H9 (cell line): ENCODE measurements at regions not wholly inside any gene's neighbourhood (a gene's known extent, or its start where the extent isn't known, plus 50 kb on each side); places are given as distances from the start of the nearest gene placed in this dataset.

ENCODE experiments used
- DNase-seq: peaks from one replicate; pipeline ENCODE4 v3.0.0-alpha.2; 2017
- H2AFZ ChIP-seq: one replicate; pipeline ENCODE4 v1.6.1; 2013; ENCODE audit warnings: mild to moderate bottlenecking, low read length, control low read depth, moderate library complexity
- H2AK5ac ChIP-seq: 2 replicates; pipeline ENCODE4 v1.6.1; 2013; ENCODE audit warnings: low read length, control low read depth, mixed read lengths; ENCODE audit not compliant: insufficient read length
- H2BK120ac ChIP-seq: one replicate; pipeline ENCODE4 v1.6.1; 2013; ENCODE audit warnings: low read depth, mild to moderate bottlenecking, low read length, control low read depth, inconsistent platforms; ENCODE audit not compliant: poor library complexity, severe bottlenecking
- H2BK12ac ChIP-seq: 2 replicates; pipeline ENCODE4 v1.6.1; 2013; ENCODE audit warnings: low read length, control low read depth, mixed read lengths, low read depth; ENCODE audit not compliant: insufficient read length
- H2BK15ac ChIP-seq: 2 replicates; pipeline ENCODE4 v1.6.1; 2013; ENCODE audit warnings: low read depth, low read length, control low read depth
- H2BK20ac ChIP-seq: one replicate; pipeline ENCODE4 v1.6.1; 2013; ENCODE audit warnings: low read depth, mild to moderate bottlenecking, low read length, control low read depth, inconsistent platforms; ENCODE audit not compliant: poor library complexity, severe bottlenecking
- H2BK5ac ChIP-seq: 2 replicates; pipeline ENCODE4 v1.6.1; 2013; ENCODE audit warnings: low read length, control low read depth, mixed read lengths; ENCODE audit not compliant: insufficient read length
- H3K14ac ChIP-seq: 2 replicates; pipeline ENCODE4 v1.6.1; 2013; ENCODE audit warnings: low read length, control low read depth; ENCODE audit not compliant: insufficient read depth
- H3K18ac ChIP-seq: 2 replicates; pipeline ENCODE4 v1.6.1; 2013; ENCODE audit warnings: low read depth, mild to moderate bottlenecking, mixed read lengths, low read length, control low read depth; ENCODE audit not compliant: insufficient read length
- H3K23ac ChIP-seq: 2 replicates; pipeline ENCODE4 v1.6.1; 2013; ENCODE audit warnings: low read length, control low read depth, mixed read lengths, low read depth; ENCODE audit not compliant: insufficient read length
- H3K23me2 ChIP-seq: 2 replicates; pipeline ENCODE4 v1.6.1; 2013; ENCODE audit warnings: low read depth, mild to moderate bottlenecking, mixed read lengths, low read length, control low read depth; ENCODE audit not compliant: insufficient read length, poor library complexity, severe bottlenecking
- H3K27ac ChIP-seq: 2 replicates; pipeline ENCODE4 v1.5.1; 2013; ENCODE audit warnings: low read length, control low read depth, mixed read lengths, low read depth; ENCODE audit not compliant: insufficient read length
- H3K27me3 ChIP-seq: 2 replicates; pipeline ENCODE4 v1.6.1; 2013; ENCODE audit warnings: low read length, control low read depth, inconsistent platforms; ENCODE audit not compliant: insufficient read depth
- H3K4ac ChIP-seq: 2 replicates; pipeline ENCODE4 v1.6.1; 2013; ENCODE audit warnings: low read depth, mild to moderate bottlenecking, control low read depth, inconsistent platforms, low read length, moderate library complexity
- H3K4me1 ChIP-seq: 2 replicates; pipeline ENCODE4 v1.6.1; 2013; ENCODE audit warnings: low read length, control low read depth, inconsistent platforms; ENCODE audit not compliant: insufficient read depth
- H3K4me2 ChIP-seq: 2 replicates; pipeline ENCODE4 v1.6.1; 2013; ENCODE audit warnings: low read length, control low read depth, mixed read lengths; ENCODE audit not compliant: insufficient read length, insufficient read depth
- H3K56ac ChIP-seq: 2 replicates; pipeline ENCODE4 v1.6.1; 2013; ENCODE audit warnings: low read depth, mild to moderate bottlenecking, mixed read lengths, low read length, control low read depth; ENCODE audit not compliant: insufficient read length
- H3K79me1 ChIP-seq: 2 replicates; pipeline ENCODE4 v1.6.1; 2013; ENCODE audit warnings: low read depth, mild to moderate bottlenecking, moderate library complexity, low read length, control low read depth, inconsistent platforms; ENCODE audit not compliant: insufficient read depth, poor library complexity, severe bottlenecking
- H3K79me2 ChIP-seq: 2 replicates; pipeline ENCODE4 v1.6.1; 2013; ENCODE audit warnings: low read length, control low read depth, inconsistent platforms; ENCODE audit not compliant: insufficient read depth
- H3K9ac ChIP-seq: 2 replicates; pipeline ENCODE4 v1.6.1; 2013; ENCODE audit warnings: low read length, control low read depth, mixed read lengths; ENCODE audit not compliant: insufficient read length; ENCODE audit errors: extremely low read depth
- H3K9me3 ChIP-seq: one replicate; pipeline ENCODE4 v1.6.1; 2013; ENCODE audit warnings: low read depth, low read length, inconsistent platforms; ENCODE audit not compliant: control insufficient read depth
- H3T11ph ChIP-seq: one replicate; pipeline ENCODE4 v1.6.1; 2013; ENCODE audit warnings: mild to moderate bottlenecking, low read length, control low read depth, inconsistent platforms
- H4K20me1 ChIP-seq: one replicate; pipeline ENCODE4 v1.6.1; 2013; ENCODE audit not compliant: control insufficient read depth, insufficient read length, insufficient read depth
- H4K5ac ChIP-seq: 2 replicates; pipeline ENCODE4 v1.6.1; 2013; ENCODE audit warnings: low read depth, mild to moderate bottlenecking, mixed read lengths, low read length, control low read depth; ENCODE audit not compliant: insufficient read length
- H4K8ac ChIP-seq: replicated peaks from 2 replicates; pipeline ENCODE4 v1.6.1; 2013; ENCODE audit warnings: low read length, control low read depth, mixed read lengths, low read depth; ENCODE audit not compliant: insufficient read length
- H4K91ac ChIP-seq: 2 replicates; pipeline ENCODE4 v1.6.1; 2013; ENCODE audit warnings: low read depth, mild to moderate bottlenecking, moderate library complexity, mixed read lengths, low read length, control low read depth; ENCODE audit not compliant: insufficient read length
- H3K27ac Mint-ChIP-seq, 3 experiments: 2 replicates in 2 of 3; 3 replicates in 1 of 3; pipeline ENCODE4 v1.8.0; 2020 to 2021; ENCODE audit warnings: mixed read lengths in 3 of 3, mild to moderate bottlenecking in 1 of 3, moderate library complexity in 1 of 3
- H3K27me3 Mint-ChIP-seq: 2 replicates; pipeline ENCODE4 v1.8.0; 2021; ENCODE audit warnings: low read depth, mild to moderate bottlenecking, moderate library complexity, mixed read lengths
- H3K36me3 Mint-ChIP-seq, 3 experiments: 2 replicates in 2 of 3; 3 replicates in 1 of 3; pipeline ENCODE4 v1.8.0; 2020 to 2021; ENCODE audit warnings: low read depth in 3 of 3, mixed read lengths in 3 of 3; ENCODE audit not compliant: insufficient read depth in 1 of 3
- H3K4me1 Mint-ChIP-seq, 2 experiments: 2 replicates each; pipeline ENCODE4 v1.8.0; 2020; ENCODE audit warnings: mixed read lengths in 2 of 2
- H3K4me3 Mint-ChIP-seq, 2 experiments: 2 replicates in 1 of 2; 3 replicates in 1 of 2; pipeline ENCODE4 v1.8.0; 2020 to 2021; ENCODE audit warnings: mild to moderate bottlenecking in 2 of 2, mixed read lengths in 2 of 2, moderate library complexity in 1 of 2
- H3K9me3 Mint-ChIP-seq, 2 experiments: 2 replicates in 1 of 2; 3 replicates in 1 of 2; pipeline ENCODE4 v1.8.0; 2020; ENCODE audit warnings: mild to moderate bottlenecking in 2 of 2, mixed read lengths in 2 of 2, moderate library complexity in 1 of 2
- WGBS: extraction: QIAGEN DNeasy Blood & Tissue Kit; methylation state at CpG from one replicate; pipeline ENCODE4 v1.1.7; 2013; ENCODE audit warnings: missing lambda C conversion rate, low lambda C conversion rate, mixed read lengths; ENCODE audit not compliant: insufficient read length; ENCODE audit errors: extremely low coverage; 5-methylcytosine and 5-hydroxymethylcytosine counted together
- TF ChIP-seq, protein P1 (sequence below): fragments of 200-600 bp; sonication (generic); conservative IDR thresholded peaks from 3 replicates; pipeline ENCODE4 v1.8.0; 2021; ENCODE audit warnings: antibody characterized with exemption, mild to moderate bottlenecking

DNA sequence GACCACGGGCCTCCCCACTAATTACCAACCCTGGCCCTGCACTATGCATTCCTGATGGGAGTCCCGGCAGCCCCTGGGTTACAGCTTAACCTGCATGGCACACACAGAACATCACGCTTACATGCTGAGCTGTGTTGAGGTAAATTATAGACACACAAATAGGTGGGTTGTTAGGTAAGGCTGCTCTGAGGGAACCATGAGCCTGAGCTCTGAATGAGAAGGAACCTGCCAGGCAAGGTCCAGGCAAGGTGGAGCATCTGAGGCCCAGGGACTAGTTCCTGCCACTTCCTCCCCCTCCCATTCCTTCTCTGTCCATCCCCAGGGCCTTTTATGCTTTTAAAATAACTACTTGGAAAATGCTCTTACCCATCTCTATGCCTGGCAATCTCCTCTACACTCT is 82.7 kb upstream of the ESRRB start:
- no peak overlapping the region for H3K18ac ChIP-seq
- no peak for DNase-seq
- Mint-ChIP-seq H3K36me3 (no peaks in the 10 kb centered on the region), H3K4me1 (no peaks in the 10 kb centered on the region), H3K9me3 (no peaks in the 10 kb centered on the region), H3K27me3 (peaks cover 6% of the 10 kb centered on the region), H3K27ac (no peak overlapping the region), H3K4me3 (no peak overlapping the region)
- no peak overlapping the region for H2AK5ac ChIP-seq
- no peak overlapping the region for H2BK15ac ChIP-seq
- H3K9me3 ChIP-seq = no peaks in the 10 kb centered on the region
- H3K79me1 ChIP-seq = no peaks in the 10 kb centered on the region
- H4K91ac ChIP-seq = no peak overlapping the region
- TF ChIP-seq, protein P1, sequence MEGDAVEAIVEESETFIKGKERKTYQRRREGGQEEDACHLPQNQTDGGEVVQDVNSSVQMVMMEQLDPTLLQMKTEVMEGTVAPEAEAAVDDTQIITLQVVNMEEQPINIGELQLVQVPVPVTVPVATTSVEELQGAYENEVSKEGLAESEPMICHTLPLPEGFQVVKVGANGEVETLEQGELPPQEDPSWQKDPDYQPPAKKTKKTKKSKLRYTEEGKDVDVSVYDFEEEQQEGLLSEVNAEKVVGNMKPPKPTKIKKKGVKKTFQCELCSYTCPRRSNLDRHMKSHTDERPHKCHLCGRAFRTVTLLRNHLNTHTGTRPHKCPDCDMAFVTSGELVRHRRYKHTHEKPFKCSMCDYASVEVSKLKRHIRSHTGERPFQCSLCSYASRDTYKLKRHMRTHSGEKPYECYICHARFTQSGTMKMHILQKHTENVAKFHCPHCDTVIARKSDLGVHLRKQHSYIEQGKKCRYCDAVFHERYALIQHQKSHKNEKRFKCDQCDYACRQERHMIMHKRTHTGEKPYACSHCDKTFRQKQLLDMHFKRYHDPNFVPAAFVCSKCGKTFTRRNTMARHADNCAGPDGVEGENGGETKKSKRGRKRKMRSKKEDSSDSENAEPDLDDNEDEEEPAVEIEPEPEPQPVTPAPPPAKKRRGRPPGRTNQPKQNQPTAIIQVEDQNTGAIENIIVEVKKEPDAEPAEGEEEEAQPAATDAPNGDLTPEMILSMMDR = no peak
- H3K9ac ChIP-seq = no peak overlapping the region
- H3K4me1 ChIP-seq = no peaks in the 10 kb centered on the region
- H2BK5ac ChIP-seq = no peak overlapping the region
- no peaks in the 10 kb centered on the region for H3K23me2 ChIP-seq
- H3K79me2 ChIP-seq = no peaks in the 10 kb centered on the region
- WGBS = no CpG with 5 or more reads among the region's 3 CpGs
- H2AFZ ChIP-seq = no peak overlapping the region
- no peak overlapping the region for H2BK120ac ChIP-seq
- H3K4ac ChIP-seq = no peak overlapping the region
- H3T11ph ChIP-seq = no peak overlapping the region
- no peak overlapping the region for H2BK12ac ChIP-seq
- H3K4me2 ChIP-seq = no peak overlapping the region
- H4K5ac ChIP-seq = no peak overlapping the region
- H2BK20ac ChIP-seq = no peak overlapping the region
- no peaks in the 10 kb centered on the region for H3K27me3 ChIP-seq
- H3K14ac ChIP-seq = no peak overlapping the region
- no peak overlapping the region for H4K8ac ChIP-seq
- no peak overlapping the region for H3K27ac ChIP-seq
- H4K20me1 ChIP-seq = no peaks in the 10 kb centered on the region
- no peak overlapping the region for H3K23ac ChIP-seq
- H3K56ac ChIP-seq = no peak overlapping the region
